ENCODE measurements at regions not wholly inside any gene's neighbourhood (a gene's known extent, or its start where the extent isn't known, plus 50 kb on each side); places are given as distances from the start of the nearest gene placed in this dataset.

DNA sequence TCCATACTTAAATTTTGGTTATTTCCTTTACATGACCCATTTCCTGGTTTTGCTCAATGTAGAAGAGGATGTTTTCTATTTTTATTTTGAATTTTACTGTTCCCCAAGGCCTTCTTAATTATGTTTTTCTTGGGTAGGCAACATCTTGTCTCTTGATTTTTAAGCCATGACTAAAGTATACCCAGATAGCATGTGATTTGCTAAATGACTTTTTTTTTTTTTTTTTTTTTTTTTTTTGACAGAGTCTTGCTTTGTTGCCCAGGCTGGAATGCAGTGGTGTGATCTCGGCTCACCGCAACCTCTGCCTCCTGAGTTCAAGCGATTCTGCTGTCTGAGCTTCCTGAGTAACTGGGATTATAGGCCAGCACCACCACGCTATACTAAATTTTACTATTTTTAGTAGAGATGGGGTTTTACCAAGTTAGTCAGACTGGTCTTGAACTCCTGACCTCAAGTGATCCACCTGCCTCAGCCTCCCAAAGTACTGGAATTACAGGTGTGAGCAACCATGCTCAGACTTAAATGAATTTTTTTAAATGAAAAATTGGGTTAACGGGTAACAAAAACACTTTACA is 198.6 kb upstream of the DAB2 start:
- BruUV-seq (replicated peaks): no TSS peak
- no peak for DNase-seq (ENCODE audit: low spot score)
- Histone ChIP-seq H3K36me3 (ENCODE audit: insufficient read depth, low read length, poor library complexity, severe bottlenecking) (no peaks in the 10 kb centered on the region), H3K27me3 (replicated peaks; ENCODE audit: insufficient read depth, low read depth, low read length, poor library complexity) (peaks cover 4% of the 10 kb centered on the region), H3K9me3 (ENCODE audit: low read depth, low read length, poor library complexity, severe bottlenecking) (no peaks in the 10 kb centered on the region), H3K4me1 (ENCODE audit: insufficient read depth, low read length, poor library complexity, severe bottlenecking) (peaks cover 5% of the 10 kb centered on the region), H3K4me3 (ENCODE audit: low read depth, low read length, poor library complexity, severe bottlenecking) (no peak overlapping the region), H3K27ac (ENCODE audit: low read depth, low read length, poor library complexity, severe bottlenecking) (no peak overlapping the region)
- ChIA-PET CTCF (no interaction called here), POLR2A (ENCODE audit: low non-redundant PET) (no interaction called here)
- intact Hi-C loops (cut with micrococcal nuclease; ENCODE audit: unreplicated experiment): no loop called here
- TF ChIP-seq, protein P1, sequence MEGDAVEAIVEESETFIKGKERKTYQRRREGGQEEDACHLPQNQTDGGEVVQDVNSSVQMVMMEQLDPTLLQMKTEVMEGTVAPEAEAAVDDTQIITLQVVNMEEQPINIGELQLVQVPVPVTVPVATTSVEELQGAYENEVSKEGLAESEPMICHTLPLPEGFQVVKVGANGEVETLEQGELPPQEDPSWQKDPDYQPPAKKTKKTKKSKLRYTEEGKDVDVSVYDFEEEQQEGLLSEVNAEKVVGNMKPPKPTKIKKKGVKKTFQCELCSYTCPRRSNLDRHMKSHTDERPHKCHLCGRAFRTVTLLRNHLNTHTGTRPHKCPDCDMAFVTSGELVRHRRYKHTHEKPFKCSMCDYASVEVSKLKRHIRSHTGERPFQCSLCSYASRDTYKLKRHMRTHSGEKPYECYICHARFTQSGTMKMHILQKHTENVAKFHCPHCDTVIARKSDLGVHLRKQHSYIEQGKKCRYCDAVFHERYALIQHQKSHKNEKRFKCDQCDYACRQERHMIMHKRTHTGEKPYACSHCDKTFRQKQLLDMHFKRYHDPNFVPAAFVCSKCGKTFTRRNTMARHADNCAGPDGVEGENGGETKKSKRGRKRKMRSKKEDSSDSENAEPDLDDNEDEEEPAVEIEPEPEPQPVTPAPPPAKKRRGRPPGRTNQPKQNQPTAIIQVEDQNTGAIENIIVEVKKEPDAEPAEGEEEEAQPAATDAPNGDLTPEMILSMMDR (conservative IDR thresholded peaks at IDR 0.05; ENCODE audit: low read depth, low read length): no peak
- no peak for TF ChIP-seq EZH2 (IDR thresholded peaks at IDR 0.05; ENCODE audit: borderline replicate concordance, low read depth, low read length, poor library complexity, severe bottlenecking)

GRCh38 chr5:39622281-39622680 is 197.5 kb upstream of the DAB2 start:
- peaks cover 9% of the 10 kb centered on the region for H3K4me1 ChIP-seq (ENCODE audit: insufficient read depth, low read length, poor library complexity, severe bottlenecking)
- no peak overlapping the region for H3K4me3 ChIP-seq (ENCODE audit: low read depth, low read length, poor library complexity, severe bottlenecking)
- ChIA-PET CTCF (no interaction called here), POLR2A (ENCODE audit: low non-redundant PET) (interaction anchor here (0.6 kb wide), 1 partner anchor 10 kb away, joined by 13 read pairs; no protein-coding TSS in a partner anchor)
- no TSS peak for BruUV-seq (replicated peaks)
- H3K36me3 ChIP-seq (ENCODE audit: insufficient read depth, low read length, poor library complexity, severe bottlenecking): no peaks in the 10 kb centered on the region
- no peaks in the 10 kb centered on the region for H3K27me3 ChIP-seq (replicated peaks; ENCODE audit: insufficient read depth, low read depth, low read length, poor library complexity)
- H3K9me3 ChIP-seq (ENCODE audit: low read depth, low read length, poor library complexity, severe bottlenecking): no peaks in the 10 kb centered on the region
- H3K27ac ChIP-seq (ENCODE audit: low read depth, low read length, poor library complexity, severe bottlenecking): no peak overlapping the region
- no peak for DNase-seq (ENCODE audit: low spot score)
- intact Hi-C loops (cut with micrococcal nuclease; ENCODE audit: unreplicated experiment): no loop called here
- no peak for TF ChIP-seq EZH2 (IDR thresholded peaks at IDR 0.05; ENCODE audit: borderline replicate concordance, low read depth, low read length, poor library complexity, severe bottlenecking)
- TF ChIP-seq, protein P1 (conservative IDR thresholded peaks at IDR 0.05; ENCODE audit: low read depth, low read length): no peak

DNA sequence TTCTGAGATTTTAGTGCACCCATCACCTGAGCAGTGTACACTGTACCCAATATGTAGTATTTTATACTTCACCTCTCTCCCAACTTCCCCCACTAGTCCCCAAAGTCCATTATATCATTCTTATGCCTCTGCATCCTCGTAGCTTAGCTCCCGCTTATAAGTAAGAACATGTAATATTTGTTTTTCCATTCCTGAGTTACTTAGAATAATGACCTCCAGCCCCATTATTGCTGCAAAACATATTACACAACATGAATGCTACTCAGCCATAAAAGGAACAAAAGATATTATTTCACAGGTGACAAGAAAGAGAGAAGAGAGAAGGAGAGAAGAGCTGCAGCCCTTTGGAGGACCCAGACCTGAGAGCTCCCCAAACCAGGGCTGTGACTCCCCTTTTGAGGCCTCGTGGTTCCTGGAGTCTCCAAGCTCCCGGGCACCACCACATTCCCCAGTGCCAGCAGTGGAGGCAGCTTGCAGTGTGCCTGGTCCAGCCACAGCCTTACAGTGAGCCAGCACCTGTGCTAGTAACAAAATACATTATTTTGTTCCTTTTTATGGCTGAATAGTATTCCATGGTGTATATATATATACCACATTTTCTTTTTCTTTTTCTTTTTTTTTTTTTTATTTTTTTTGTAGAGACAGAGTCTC is 194.5 kb upstream of the DAB2 start:
- intact Hi-C loops (cut with micrococcal nuclease; ENCODE audit: unreplicated experiment): no loop called here
- CTCF ChIA-PET: no interaction called here

More for the DNA sequence above, 194.5 kb upstream of the DAB2 start:
- no TSS peak for BruUV-seq (replicated peaks)
- H3K4me3 ChIP-seq (ENCODE audit: low read depth, low read length, poor library complexity, severe bottlenecking): no peak overlapping the region
- H3K9me3 ChIP-seq (ENCODE audit: low read depth, low read length, poor library complexity, severe bottlenecking): no peaks in the 10 kb centered on the region
- DNase-seq (ENCODE audit: low spot score): no peak
- peaks cover 9% of the 10 kb centered on the region for H3K4me1 ChIP-seq (ENCODE audit: insufficient read depth, low read length, poor library complexity, severe bottlenecking)
- TF ChIP-seq EZH2 (IDR thresholded peaks at IDR 0.05; ENCODE audit: borderline replicate concordance, low read depth, low read length, poor library complexity, severe bottlenecking): no peak
- TF ChIP-seq, protein P1 (conservative IDR thresholded peaks at IDR 0.05; ENCODE audit: low read depth, low read length): no peak
- H3K27me3 ChIP-seq (replicated peaks; ENCODE audit: insufficient read depth, low read depth, low read length, poor library complexity): no peaks in the 10 kb centered on the region
- POLR2A ChIA-PET (ENCODE audit: low non-redundant PET): interaction anchor here (0.6 kb wide), 1 partner anchor 152 kb away, joined by 3 read pairs; no protein-coding TSS in a partner anchor
- H3K27ac ChIP-seq (ENCODE audit: low read depth, low read length, poor library complexity, severe bottlenecking): no peak overlapping the region
- no peaks in the 10 kb centered on the region for H3K36me3 ChIP-seq (ENCODE audit: insufficient read depth, low read length, poor library complexity, severe bottlenecking)

All from A673 (cell line).